NOMO-1 treated with DMSO at 0.1 percent for 48 hours (cell line): ENCODE measurements at regions not wholly inside any gene's neighbourhood (a gene's known extent, or its start where the extent isn't known, plus 50 kb on each side); places are given as distances from the start of the nearest gene placed in this dataset.

ENCODE experiments used
- DNase-seq: peaks from one replicate; lab custom pipeline; 2025; ENCODE audit not compliant: unreplicated experiment; lab: John Stamatoyannopoulos, UW

DNA sequence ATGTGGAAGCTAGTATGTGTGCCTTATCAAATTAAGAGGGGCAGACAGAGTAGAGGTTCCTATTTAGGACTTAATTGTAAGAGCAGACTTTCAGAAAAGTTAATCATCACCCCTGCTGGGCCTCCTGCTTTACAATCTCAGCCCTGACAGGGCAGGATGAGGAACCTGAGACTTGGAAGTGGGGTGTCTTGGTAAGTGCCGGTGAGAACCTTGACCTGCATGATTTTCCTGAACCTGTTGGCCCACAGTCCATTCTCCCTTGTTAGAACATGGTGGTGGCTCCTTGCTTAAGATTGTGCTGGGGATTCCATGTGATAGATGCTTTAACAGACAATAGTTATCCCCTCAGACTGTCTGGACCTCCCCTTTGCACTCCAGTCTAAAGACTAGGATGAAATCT, 141.7 kb upstream of the TMEM72 start:
- DNase-seq: no peak

DNA sequence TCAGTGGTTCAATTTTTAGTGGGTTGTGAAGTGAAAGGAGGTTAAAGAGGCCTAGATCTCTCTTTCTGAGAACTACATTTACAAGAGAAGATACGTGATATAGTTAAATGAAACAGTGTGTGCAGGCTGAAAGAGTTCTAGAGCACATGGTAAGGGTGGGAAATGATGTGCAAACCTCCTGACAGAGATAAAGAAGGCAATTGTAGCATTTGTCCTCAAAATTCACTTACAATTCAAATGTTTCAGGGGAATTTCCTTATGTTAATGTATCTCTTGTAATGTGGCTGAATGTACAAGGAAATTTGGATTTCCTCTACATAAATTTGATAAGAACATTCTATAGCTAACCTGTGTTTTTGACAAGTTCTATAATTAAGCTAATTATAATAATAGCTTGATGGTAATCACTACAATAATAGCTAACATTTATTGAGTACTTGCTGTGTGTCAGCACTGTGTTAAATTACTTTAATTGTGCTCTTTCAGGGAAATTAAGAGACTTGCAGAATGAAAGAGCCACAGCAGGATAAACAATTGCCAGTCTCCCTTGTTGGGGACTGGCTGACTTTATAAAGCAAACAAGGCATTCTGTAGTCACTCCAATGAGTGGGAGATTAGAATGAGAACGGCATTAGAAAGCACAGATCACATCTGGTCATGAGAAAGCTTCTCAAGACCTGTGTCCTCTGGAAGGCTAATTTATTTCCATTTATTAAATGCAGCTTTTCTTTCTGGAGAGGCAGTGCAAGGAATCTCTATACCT, 139.7 kb upstream of the TMEM72 start:
- no peak for DNase-seq

DNA sequence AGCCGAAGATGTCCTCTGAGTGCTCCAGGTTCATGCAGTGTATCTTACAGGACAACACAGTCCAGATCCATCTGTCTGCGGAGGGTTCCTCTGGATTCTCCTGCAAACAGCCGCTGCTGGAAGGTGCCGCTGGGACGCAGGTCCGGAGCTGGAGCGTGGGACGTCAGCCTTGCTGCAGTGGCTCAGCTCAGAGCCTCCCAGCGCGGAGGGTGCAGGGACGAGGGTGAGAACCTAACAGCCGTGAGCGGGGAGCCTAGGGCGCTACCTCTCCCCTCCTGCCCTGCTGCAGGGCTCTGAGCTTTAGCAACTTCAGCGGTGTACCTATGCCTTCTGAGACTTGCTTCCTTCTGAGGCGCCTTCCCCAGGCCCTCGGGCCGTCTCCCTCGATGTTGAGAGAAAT, 137.6 kb upstream of the TMEM72 start:
- DNase-seq: no peak

DNA sequence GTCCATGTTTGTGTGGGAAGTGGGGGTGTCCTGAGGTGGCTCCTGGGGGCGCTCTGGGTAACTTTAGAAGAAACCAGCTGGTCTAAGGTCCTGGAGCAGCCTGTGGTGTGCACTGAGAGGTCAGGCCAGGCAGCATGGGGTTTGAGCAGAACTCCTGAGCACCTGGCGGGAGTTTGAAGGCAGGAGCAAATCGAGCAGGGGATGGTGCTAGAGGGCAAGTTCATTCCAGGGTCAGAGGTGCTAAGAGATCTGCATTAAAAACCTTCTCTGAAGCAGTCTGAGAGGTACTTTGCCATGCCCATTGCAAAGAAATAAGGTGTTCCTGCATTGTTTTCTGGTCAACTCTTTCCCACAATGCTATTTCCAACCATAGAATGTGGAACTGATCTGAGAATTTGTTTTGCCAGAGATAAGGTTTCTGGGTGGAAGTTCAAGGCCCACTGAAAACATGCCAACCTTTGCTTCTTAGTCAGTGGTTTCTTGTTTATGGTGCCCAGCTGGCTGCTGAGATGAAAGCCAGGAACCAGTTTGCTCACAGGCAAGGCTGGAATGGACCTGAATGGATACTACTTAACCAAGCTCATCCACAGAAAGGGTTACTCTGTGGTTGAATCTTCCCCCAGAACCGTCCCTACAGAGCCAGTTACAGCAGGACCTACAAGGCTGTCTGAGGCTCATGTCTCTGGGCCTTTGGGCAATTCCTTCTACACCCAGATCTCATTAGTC, 136.3 kb upstream of the TMEM72 start:
- DNase-seq: no peak

DNA sequence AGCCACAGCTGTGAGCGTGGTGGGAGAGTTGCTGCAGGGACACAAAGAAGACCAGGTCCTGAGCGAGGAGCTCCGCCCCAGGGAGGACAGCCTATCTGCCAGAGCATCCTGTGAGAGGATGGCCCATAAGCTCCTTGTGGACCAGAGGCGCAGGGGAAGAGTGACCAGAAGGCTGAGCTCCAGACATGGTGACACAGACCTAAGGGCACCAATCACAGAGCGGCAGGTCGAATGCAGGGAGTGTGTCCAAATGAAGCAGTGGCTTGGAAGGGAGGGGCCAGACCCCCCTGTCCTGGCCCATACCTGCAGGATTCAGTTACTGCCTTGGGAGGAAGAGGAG, 135.8 kb upstream of the TMEM72 start:
- DNase-seq: no peak

DNA sequence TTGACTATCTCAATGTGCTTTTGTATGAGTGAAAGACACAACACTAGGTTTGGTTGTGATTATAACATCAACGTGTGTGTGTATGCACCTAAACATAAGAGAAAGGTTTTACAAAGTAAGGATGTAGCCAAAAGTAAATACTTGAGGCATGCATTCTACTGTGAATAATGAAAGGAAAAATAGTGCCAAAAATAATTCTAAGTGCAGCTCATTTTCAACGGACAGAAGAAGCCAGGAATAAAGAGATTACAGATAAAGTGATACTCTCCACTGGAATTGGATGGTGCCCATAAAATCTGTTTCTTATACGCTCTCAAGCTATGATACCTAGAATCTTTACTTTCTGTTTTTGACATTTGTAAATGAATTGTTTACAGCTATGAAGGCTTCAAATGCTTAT, 135.0 kb upstream of the TMEM72 start:
- DNase-seq: no peak

DNA sequence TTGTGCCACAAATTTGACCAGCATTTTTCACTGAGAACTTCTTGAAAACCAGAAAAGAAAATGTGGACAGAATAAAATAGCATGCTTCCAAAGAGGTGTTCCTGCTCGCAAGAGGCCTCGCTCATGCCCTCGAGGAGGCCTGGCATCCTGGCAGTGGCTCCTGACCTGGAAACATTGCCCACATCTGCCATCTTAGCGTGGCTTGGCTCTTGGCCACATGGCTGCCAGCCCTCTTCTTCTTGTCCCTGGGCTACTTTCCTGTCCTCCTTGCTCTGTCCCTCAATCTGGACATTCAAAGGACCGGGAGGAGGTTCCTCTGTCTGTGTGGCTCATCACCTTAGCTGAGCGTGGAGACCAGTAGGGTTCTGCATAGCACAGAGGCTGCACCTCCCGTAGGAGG, 131.6 kb upstream of the TMEM72 start:
- DNase-seq: no peak

DNA sequence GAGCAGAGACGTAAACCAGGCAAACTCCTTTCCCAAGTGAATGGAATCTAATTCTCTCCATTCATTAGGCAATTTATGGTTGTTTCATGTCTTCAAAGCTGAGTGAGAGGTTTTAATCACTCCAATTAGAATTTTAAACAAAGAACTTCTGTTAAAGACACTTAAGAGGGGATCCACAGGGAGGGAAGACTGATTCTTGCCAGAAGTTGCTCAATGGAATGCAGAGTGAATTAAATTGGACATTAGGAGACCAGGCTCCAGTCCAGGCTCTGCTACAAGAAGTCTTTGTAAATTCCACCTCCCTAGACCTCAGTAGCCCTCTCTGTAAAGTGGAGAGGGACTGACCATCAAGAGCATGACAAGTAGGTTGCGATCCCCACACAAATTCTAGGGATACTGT, 130.7 kb upstream of the TMEM72 start:
- no peak for DNase-seq

DNA sequence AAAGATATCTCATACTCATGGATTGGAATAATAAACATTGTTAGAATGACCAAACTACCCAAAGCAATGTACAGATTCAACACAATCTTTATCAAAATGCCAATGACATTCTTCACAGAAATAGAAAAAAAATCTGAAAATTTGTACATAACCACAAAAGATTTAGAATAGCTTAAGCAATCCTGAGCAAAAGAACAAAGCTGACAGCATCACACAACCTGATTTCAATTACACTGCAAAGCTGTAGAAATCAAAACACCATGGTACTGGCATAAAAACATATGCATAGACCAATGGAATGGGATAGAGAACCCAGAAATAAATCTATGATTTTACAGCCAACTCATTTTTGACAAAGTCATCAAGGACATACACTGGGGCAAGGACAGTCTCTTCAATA, 130.0 kb upstream of the TMEM72 start:
- DNase-seq: no peak

DNA sequence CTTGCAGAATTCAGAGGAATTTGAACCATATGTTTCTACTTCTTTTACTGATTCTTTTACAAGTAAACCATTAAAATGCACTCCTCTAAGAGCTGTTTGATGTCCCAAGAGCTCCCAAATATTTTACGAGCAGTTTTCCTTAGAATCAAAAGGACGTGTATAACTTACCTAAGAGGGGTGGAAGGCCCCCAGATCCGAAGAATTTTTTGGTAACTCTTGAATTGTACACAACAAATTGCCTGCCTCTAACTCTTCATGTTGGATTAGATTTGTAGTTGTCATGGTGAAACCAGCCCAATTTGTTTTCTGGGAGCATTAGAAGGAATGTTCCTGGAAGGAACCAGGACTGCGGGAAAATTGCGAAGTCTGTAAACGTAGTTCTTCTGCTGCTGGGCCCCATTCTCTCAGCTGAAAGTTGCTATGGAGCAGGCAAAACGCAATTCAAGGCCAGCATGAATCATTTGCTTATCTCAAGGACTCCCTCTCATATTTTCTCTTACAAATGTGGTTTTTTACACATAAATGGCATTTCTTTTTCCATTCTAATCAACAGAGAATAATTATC, 124.8 kb upstream of the TMEM72 start:
- DNase-seq: no peak

DNA sequence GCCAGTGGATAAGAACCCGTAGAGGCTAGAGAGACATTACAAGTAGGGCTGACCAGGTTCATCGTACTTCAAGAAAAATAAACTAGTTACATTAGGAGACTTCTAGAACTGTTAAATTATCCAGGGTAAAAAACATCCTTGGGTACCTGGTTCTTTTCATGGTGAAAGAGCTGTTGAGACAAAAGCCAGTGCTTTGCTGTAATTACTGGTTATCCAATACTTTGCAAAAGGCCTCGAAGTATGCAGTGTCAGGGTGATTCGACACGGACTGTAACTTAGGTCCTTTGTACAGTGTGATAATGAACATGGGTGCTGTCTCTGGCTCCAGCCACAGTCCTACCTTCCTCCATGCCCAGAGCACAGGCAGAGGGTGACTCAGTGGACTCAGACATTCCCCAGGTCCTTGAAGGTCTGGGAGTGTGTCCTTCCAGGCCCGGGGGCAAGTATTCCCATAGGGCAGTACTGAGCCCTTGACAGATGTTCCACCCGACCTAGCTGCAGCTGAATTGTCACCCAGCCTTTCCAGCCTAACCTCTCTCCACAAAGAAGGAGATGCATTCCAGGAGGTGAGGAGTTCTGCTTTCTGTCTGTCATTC, 123.6 kb upstream of the TMEM72 start:
- DNase-seq: no peak

DNA sequence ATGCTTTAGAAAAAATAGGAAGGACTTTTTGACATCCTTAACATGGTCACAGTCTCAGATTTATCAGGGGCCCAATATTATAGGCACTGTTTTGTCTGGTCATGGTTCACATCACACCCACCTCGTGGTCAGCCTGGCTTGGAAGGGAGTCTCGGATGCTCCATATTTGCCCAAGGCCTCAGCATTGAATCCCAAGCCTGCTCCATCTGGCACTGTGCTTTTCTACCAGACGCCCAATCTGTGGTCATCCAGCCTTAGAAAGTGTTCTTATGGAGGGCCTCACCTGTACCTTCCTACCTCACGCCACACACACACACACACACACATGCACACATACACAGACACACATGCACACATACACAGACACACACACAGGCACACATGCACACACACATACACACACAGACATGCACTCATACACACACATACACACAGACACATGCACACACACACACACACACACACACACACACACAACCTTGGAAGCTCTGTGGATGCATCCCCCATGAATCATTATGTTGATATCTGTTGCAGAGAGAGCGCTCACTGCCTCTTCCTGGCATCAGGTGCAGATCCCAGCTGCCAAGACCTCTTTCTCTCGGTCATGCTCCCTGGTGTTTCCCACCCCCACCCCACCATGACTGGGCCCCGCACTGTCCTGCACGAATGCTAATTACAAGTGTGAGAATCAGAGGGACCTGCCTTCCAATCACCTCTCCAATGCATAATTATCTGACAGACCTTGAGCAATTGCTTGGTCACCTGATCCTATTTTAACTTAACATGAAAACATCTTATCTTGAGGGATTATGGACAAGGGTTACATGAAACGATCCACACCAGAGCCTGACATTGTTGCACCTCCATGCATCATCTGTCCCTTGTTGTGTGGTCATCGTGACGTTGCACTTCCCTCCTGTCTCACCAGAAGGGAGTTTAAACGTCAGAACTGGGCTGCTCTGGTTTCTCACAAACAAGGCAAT, 122.7 kb upstream of the TMEM72 start:
- DNase-seq: no peak

DNA sequence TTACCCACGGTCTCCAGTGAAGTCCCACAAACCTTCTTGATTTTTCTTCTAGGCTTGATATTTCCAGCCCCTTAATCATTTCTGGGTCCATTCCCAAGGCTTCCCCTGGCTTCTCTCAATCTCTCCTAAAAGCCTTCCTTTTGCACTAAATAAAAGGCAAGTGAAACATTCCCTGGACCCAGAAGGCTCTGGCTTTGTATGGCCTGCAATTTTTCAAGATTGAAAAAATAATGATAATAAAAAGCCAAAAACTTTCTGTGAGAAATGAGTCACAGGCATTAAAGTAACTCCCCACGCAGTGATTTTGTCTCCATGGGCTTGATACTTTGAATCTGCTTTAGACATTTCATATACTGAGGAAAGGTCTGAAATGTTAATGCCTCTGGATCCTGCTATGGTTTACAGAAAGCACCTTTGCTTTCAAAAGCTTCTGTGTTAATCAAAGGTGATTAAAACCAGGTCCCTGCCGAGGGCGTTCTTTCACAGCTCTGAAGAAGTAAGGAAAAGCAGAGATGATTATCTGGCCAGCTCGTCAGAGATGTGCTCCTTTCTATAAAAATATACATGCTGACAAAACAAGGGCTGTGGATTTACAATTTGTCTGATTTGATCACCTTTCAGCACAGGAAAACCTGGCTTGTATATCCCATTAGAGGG, 118.9 kb upstream of the TMEM72 start:
- no peak for DNase-seq

DNA sequence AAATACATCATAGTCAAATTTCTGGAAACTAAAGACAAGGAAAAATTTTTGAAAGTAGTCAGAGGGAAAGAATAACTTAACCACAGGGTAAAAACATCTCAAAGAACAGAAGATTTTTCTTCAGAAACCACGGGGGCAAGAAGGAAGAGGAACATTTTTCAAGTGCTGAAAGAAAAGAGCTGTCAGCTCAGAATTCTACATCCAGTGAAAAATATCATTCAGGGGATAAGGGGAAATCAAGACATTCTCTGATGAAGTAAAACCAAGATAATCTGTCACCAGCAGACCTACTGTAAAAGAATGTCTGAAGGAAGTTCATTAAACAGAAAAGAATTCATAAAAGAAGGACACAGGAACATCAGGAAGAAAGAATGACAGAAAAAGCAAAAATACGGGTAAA, 111.2 kb upstream of the TMEM72 start:
- DNase-seq: no peak

DNA sequence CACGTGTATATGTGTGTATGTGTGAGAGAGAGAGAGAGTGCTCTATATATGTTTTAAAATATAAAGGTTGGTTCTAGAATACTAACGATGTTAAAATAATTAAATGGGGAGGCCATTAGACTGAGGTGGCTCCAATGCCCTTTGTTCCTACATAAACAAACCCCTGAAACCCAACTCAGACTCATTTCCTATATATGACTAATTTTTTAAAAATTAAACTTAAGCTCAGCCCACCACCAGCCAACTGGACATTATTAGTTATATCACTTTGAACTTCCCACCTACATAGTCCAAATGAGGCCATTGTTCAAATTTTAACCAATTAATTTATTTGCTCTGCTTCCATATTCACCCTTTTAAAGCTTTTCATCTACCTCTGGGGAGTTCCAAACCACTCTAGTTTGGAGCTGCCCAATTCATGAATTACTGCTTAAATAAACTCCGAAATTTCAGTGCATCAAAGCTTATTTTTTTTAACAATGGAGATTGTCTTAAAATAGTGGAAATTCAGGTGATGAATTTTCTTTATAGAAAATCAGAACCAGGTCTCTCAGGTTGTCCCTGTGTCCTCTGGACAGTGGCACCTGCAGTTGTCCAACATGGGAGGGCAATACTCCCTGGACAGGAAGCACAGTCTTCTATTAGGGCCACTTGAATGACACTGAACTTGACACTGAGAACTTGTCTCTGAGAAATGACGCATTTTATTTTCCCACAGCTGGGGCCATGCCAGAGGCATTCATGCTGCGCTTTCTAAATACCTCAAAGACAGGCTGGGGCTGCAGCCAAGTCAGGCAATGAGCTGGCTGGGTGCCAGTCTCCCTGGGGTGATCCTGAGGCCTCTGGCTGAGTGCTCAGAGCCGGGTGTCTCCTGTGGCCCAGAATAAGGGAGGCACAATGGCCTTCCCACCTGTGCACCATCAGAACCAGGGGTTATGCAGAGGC, 109.5 kb upstream of the TMEM72 start:
- DNase-seq: no peak

DNA sequence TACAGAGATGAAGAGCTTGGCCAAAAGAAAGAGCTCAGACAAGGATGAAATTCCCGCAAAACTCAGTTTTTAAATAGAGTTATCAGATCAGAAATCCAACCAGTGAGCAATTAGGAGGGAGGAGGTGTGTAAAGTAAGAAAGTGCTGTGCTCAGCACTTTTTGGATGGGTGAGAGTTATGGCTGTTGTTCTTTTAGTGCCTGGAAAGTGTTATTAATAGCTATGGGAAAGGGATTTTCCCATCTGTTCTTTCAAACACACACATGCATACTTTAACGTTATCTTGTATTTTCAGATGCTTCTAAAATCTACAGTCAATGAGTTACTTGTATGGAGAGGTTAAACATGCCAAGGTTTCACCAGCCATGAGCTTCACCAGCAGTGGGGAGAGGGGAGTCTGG, 107.3 kb upstream of the TMEM72 start:
- no peak for DNase-seq

DNA sequence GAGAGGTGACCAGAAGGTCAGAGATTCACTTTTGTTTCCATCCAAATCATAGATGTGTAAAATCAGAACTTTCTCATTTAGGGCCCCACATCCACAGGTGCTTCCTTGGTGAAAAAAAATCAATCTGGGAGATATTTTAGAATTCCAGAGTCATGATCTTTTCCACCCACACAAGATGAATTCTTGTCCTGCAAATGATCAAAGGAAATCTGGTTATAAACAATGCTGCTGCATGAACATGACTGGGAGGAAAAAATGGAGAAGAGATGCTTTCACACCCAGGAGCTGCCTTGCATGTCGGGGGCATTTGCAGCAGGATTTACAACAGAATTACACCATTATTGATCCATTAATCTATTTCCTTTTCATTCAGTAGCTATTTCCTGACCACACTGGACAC, 106.5 kb upstream of the TMEM72 start:
- DNase-seq: no peak

DNA sequence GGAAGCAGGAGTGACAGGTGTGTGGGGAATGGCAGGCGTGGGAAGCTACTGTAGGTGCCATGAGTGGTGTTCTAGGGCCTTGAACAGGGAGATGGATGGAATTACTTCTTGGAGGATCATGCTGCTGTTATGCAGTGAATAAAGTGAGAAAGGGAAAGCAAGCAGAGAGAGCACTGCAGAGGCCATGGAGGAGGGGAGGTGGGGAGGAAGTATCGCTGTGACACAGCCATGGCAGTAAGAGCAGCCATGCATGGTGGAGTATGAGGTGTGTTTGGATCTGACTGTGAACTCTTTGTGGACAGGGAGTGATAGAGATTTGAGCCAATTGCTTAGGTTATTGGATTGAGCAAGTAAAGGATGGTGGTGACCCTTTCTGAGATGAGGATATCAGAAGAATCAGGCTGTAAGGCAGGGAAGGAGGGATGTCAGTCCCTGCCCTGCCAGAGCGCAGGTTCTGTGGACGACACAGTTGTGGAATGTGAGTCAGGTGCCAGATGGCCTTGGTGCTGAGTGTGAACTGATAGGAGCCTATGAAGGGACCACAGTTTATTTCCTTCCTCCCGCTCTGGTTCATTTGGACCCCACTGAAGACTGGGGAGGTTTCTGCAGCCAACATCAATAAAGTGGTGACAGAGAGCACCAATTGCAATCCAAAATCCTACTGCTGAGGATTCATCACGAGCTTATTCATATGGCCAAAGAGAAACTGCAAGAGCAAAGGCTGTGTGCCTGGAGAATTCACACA, 105.5 kb upstream of the TMEM72 start:
- DNase-seq: no peak

DNA sequence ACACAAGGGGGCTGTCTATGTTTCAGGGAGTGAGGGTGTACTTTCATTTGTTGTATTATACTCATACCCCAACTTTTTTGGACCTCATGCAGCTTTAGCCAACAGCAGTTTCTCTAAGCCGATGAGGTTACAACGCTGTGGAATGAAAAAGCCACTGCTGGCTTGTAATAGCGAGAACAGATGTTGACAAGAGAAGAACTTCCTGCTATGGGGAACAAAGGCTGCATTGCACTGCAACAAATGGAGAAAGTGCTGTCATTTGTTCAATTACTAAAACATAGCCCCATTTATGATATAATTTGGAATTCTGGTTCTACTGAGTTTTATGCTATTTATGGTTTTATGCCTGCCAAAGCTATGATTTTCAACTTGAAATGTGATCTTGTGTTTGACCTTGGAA, 104.2 kb upstream of the TMEM72 start:
- no peak for DNase-seq
